ENCODE measurements at regions not wholly inside any gene's neighbourhood (a gene's known extent, or its start where the extent isn't known, plus 50 kb on each side); places are given as distances from the start of the nearest gene placed in this dataset.

DNA sequence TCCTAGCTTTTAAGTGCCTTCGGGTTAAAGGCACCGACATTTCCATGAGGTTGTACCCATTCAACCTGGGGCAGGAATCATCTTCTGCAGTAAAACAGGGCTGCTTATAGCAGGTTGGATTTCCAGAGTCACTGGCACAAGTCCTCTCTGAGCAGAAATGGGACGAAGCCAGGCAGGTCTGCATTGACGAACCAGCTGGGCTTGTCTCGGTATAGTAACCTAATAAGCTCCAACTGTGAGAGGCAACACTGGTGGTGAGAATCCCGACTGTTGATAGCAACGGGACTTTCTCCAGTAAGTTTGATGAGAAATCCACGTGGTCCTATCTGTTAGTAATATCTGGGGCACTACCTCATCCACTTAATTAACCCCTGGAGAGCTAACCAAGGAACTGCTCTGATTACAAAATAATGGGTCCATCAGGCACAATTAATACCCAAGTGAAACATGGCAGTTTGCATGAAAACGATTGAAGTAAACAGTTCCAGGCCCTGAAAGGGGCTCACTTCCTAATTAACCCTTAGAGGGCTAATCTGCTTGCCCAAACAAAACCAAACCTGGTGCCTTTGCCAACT, 491.0 kb upstream of the C9orf72 start:
- H3K9ac ChIP-seq (ENCODE audit: insufficient read depth, low read depth, low read length), result no peak overlapping the region
- H3K27me3 ChIP-seq (ENCODE audit: control insufficient read depth in 1 of 2, insufficient read depth in 2 of 2, low read length in 2 of 2), result no peaks in the 10 kb centered on the region
- H3K79me2 ChIP-seq (ENCODE audit: insufficient read depth, low read length), result no peaks in the 10 kb centered on the region
- ChIA-PET POLR2A (no interaction called here), CTCF (ENCODE audit: low intra/inter-chr PET ratio, low total read pairs) (no interaction called here)
- H4K20me1 ChIP-seq (ENCODE audit: insufficient read depth, low read length), result no peaks in the 10 kb centered on the region
- H3K4me3 ChIP-seq (replicated peaks in 1 of 3; ENCODE audit: insufficient read depth in 1 of 3, low read depth in 2 of 3, low read length in 3 of 3), result no peak overlapping the region
- in situ Hi-C loops (cut with HindIII; ENCODE audit: extremely low pct_ligation_motif_present, low pct_unique_long_range_greater_than_20kb) (loop anchor here (25.0 kb wide), 1 partner anchor 727 kb away; no protein-coding TSS in a partner anchor), intact Hi-C loops (cut with micrococcal nuclease; ENCODE audit: unreplicated experiment) (no loop called here)
- no peak overlapping the region for H2AFZ ChIP-seq (ENCODE audit: low read length)
- no peaks in the 10 kb centered on the region for H3K9me3 ChIP-seq (ENCODE audit: low read length)
- no peaks in the 10 kb centered on the region for H3K36me3 ChIP-seq (replicated peaks in 1 of 2; ENCODE audit: control insufficient read depth in 1 of 2, insufficient read depth in 2 of 2, low read length in 2 of 2)
- DNase-seq (ENCODE audit: low spot score) (no peak), FAIRE-seq (no peak), ATAC-seq (no peak)
- H3K4me1 ChIP-seq (ENCODE audit: insufficient read depth, low read length), result no peaks in the 10 kb centered on the region
- no peak overlapping the region for H3K27ac ChIP-seq (ENCODE audit: extremely low read length, insufficient read depth, low read length)
- no peak overlapping the region for H3K4me2 ChIP-seq (ENCODE audit: low read depth, low read length)
- WGBS (ENCODE audit: low lambda C conversion rate), result 6% methylated on average over 9 of the region's 9 CpGs
- BruUV-seq (replicated peaks), result no TSS peak
- TF ChIP-seq, protein P1, sequence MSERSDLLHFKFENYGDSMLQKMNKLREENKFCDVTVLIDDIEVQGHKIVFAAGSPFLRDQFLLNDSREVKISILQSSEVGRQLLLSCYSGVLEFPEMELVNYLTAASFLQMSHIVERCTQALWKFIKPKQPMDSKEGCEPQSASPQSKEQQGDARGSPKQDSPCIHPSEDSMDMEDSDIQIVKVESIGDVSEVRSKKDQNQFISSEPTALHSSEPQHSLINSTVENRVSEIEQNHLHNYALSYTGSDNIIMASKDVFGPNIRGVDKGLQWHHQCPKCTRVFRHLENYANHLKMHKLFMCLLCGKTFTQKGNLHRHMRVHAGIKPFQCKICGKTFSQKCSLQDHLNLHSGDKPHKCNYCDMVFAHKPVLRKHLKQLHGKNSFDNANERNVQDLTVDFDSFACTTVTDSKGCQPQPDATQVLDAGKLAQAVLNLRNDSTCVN (CRISPR knock-in tag; IDR thresholded peaks at IDR 0.05; ENCODE audit: borderline replicate concordance), result no peak
- TF ChIP-seq ZNF614 (CRISPR knock-in tag; IDR thresholded peaks at IDR 0.05; ENCODE audit: borderline replicate concordance) (no peak), CEBPB (IDR thresholded peaks at IDR 0.05; ENCODE audit: borderline replicate concordance, low read depth, low read length) (no peak), U2AF1 (optimal IDR thresholded peaks at IDR 0.05; ENCODE audit: low read depth, low read length) (no peak), JDP2 (CRISPR knock-in tag; IDR thresholded peaks at IDR 0.05; ENCODE audit: borderline replicate concordance) (no peak), ZNF703 (CRISPR knock-in tag; IDR thresholded peaks at IDR 0.05; ENCODE audit: borderline replicate concordance) (no peak)
- TF ChIP-seq, protein P2, sequence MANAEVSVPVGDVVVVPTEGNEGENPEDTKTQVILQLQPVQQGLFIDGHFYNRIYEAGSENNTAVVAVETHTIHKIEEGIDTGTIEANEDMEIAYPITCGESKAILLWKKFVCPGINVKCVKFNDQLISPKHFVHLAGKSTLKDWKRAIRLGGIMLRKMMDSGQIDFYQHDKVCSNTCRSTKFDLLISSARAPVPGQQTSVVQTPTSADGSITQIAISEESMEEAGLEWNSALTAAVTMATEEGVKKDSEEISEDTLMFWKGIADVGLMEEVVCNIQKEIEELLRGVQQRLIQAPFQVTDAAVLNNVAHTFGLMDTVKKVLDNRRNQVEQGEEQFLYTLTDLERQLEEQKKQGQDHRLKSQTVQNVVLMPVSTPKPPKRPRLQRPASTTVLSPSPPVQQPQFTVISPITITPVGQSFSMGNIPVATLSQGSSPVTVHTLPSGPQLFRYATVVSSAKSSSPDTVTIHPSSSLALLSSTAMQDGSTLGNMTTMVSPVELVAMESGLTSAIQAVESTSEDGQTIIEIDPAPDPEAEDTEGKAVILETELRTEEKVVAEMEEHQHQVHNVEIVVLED (CRISPR knock-in tag; IDR thresholded peaks at IDR 0.05; ENCODE audit: borderline replicate concordance), result no peak
- TF ChIP-seq, protein P3, sequence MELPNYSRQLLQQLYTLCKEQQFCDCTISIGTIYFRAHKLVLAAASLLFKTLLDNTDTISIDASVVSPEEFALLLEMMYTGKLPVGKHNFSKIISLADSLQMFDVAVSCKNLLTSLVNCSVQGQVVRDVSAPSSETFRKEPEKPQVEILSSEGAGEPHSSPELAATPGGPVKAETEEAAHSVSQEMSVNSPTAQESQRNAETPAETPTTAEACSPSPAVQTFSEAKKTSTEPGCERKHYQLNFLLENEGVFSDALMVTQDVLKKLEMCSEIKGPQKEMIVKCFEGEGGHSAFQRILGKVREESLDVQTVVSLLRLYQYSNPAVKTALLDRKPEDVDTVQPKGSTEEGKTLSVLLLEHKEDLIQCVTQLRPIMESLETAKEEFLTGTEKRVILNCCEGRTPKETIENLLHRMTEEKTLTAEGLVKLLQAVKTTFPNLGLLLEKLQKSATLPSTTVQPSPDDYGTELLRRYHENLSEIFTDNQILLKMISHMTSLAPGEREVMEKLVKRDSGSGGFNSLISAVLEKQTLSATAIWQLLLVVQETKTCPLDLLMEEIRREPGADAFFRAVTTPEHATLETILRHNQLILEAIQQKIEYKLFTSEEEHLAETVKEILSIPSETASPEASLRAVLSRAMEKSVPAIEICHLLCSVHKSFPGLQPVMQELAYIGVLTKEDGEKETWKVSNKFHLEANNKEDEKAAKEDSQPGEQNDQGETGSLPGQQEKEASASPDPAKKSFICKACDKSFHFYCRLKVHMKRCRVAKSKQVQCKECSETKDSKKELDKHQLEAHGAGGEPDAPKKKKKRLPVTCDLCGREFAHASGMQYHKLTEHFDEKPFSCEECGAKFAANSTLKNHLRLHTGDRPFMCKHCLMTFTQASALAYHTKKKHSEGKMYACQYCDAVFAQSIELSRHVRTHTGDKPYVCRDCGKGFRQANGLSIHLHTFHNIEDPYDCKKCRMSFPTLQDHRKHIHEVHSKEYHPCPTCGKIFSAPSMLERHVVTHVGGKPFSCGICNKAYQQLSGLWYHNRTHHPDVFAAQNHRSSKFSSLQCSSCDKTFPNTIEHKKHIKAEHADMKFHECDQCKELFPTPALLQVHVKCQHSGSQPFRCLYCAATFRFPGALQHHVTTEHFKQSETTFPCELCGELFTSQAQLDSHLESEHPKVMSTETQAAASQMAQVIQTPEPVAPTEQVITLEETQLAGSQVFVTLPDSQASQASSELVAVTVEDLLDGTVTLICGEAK (IDR thresholded peaks at IDR 0.05), result no peak
- TF ChIP-seq, protein P3 (CRISPR knock-in tag; IDR thresholded peaks at IDR 0.05), result no peak
- TF ChIP-seq, protein P4, sequence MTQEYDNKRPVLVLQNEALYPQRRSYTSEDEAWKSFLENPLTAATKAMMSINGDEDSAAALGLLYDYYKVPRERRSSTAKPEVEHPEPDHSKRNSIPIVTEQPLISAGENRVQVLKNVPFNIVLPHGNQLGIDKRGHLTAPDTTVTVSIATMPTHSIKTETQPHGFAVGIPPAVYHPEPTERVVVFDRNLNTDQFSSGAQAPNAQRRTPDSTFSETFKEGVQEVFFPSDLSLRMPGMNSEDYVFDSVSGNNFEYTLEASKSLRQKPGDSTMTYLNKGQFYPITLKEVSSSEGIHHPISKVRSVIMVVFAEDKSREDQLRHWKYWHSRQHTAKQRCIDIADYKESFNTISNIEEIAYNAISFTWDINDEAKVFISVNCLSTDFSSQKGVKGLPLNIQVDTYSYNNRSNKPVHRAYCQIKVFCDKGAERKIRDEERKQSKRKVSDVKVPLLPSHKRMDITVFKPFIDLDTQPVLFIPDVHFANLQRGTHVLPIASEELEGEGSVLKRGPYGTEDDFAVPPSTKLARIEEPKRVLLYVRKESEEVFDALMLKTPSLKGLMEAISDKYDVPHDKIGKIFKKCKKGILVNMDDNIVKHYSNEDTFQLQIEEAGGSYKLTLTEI (CRISPR knock-in tag; conservative IDR thresholded peaks at IDR 0.05), result no peak
